HFF-Myc (cell line): ENCODE measurements at regions not wholly inside any gene's neighbourhood (a gene's known extent, or its start where the extent isn't known, plus 50 kb on each side); places are given as distances from the start of the nearest gene placed in this dataset.

Source experiments
- DNase-seq: peaks from one replicate; pipeline ENCODE4 v3.0.0-alpha.2; 2011; ENCODE audit warnings: low read depth; ENCODE audit errors: extremely low read depth
- H3K4me3 ChIP-seq: replicated peaks from 2 replicates; pipeline ENCODE4 v1.5.1; 2011; ENCODE audit warnings: low read depth, mild to moderate bottlenecking, control low read depth, low read length
- CTCF ChIP-seq: IDR thresholded peaks from 2 replicates; pipeline ENCODE4 v1.5.1; 2012; ENCODE audit warnings: mild to moderate bottlenecking, low read depth, low read length, control low read depth; ENCODE audit errors: missing control alignments

- no peak overlapping the region for H3K4me3 ChIP-seq
- no peak for DNase-seq
- no peak for TF ChIP-seq CTCF
These were observed 65.3 kb upstream of the CCDC68 start for GRCh38 chr18:55024564-55024963.

DNA sequence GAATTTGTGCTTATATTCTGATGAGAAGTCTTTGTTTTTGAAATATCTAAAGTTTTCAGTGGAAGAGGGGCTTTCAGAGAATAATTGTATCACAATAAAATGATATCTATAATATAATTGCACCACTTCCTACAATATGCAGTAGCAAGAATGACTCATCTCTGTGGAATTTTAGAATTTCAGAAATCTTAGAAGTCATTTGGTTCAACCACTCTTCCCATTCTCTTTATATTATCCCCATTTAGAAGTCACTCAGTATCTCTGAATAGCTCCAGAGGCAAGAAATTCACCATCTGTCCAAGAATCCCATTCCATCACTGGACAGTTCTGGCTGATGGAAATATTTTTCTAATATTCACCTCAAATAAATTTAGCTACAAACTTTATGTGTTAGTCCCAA is 59.3 kb upstream of the CCDC68 start:
- DNase-seq, result peak; percentile 67
- no peak overlapping the region for H3K4me3 ChIP-seq
- no peak for TF ChIP-seq CTCF

DNA sequence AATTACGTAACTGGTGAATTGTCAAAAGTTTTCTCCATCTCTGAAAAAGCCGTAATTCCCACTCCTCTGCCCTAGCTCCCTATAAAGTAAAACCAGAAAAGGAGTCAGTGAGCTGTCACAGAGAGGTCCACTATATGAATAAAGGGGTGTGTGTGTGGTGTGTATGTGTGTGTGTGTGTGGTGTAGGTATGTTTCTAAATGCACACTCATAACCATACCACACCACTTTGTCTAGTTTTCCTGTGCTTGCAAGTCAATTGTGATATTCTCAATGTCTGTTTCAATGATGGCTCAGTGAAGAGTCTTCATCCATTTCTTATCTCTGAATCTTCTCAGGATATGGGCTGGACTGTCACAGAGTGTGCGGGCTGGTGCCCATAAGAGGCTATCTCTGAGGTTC is 54.8 kb upstream of the CCDC68 start:
- no peak for TF ChIP-seq CTCF
- no peak overlapping the region for H3K4me3 ChIP-seq
- no peak for DNase-seq

- H3K4me3 ChIP-seq, result no peak overlapping the region
- no peak for DNase-seq
- no peak for TF ChIP-seq CTCF
These were observed 54.4 kb upstream of the CCDC68 start for GRCh38 chr18:55013685-55014084.

DNA sequence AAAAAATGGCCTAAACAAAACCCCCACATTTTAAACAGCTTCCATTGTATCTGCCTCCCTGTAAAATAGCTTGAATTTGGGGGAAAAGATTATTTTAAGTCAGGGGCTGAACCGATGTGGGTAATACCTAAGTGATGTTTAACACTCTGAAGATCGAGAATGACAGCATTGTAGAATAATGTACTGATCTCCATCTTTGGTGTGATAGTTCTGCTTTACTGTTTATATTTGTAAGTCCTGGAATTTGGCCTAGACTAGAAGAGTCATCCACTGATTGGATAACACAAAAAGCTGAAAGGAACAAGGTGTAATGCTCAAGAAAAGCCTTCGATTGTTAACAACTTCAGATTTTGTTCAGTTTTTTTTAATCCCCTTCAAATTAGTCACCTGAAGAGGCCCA is 53.8 kb upstream of the CCDC68 start:
- DNase-seq, result no peak
- H3K4me3 ChIP-seq, result no peak overlapping the region
- no peak for TF ChIP-seq CTCF

GRCh38 chr18:55012008-55012407 is 52.7 kb upstream of the CCDC68 start:
- TF ChIP-seq CTCF, result no peak
- H3K4me3 ChIP-seq, result no peak overlapping the region
- peak; percentile 46 for DNase-seq
